ENCODE measurements at regions not wholly inside any gene's neighbourhood (a gene's known extent, or its start where the extent isn't known, plus 50 kb on each side); places are given as distances from the start of the nearest gene placed in this dataset.

GRCh38 chr5:91219091-91219802 is 163.9 kb downstream of the ARRDC3 start:
- no peak for TF ChIP-seq CTCF (IDR thresholded peaks at IDR 0.05; ENCODE audit: insufficient read depth, low read length, missing control alignments)
- POLR2A ChIA-PET = no interaction called here
- no peak overlapping the region for H3K4me3 ChIP-seq (ENCODE audit: low read depth, low read length)
- no peak for DNase-seq (ENCODE audit: low read depth, low spot score)
- CTCF ChIA-PET = interaction anchor here (0.9 to 2.4 kb wide), 12 partner anchors 9 to 202 kb away, joined by 3 to 38 read pairs (median 4); partner anchors contain the start of gene ARRDC3

GRCh38 chr5:91217859-91218258 is 165.3 kb downstream of the ARRDC3 start:
- no peak overlapping the region for H3K4me3 ChIP-seq (ENCODE audit: low read depth, low read length)
- CTCF ChIA-PET = interaction anchor here (1.6 kb wide), 1 partner anchor 167 kb away, joined by 8 read pairs; no protein-coding TSS in a partner anchor
- POLR2A ChIA-PET = no interaction called here
- no peak for TF ChIP-seq CTCF (IDR thresholded peaks at IDR 0.05; ENCODE audit: insufficient read depth, low read length, missing control alignments)
- no peak for DNase-seq (ENCODE audit: low read depth, low spot score)

GRCh38 chr5:91214571-91214970 is 168.5 kb downstream of the ARRDC3 start:
- H3K4me3 ChIP-seq (ENCODE audit: low read depth, low read length) = no peak overlapping the region
- TF ChIP-seq CTCF (IDR thresholded peaks at IDR 0.05; ENCODE audit: insufficient read depth, low read length, missing control alignments) = no peak
- no peak for DNase-seq (ENCODE audit: low read depth, low spot score)
- ChIA-PET CTCF (interaction anchor here (1.5 to 3.0 kb wide), 2 partner anchors 9 to 171 kb away, joined by 8 to 13 read pairs; no protein-coding TSS in a partner anchor), POLR2A (no interaction called here)
